ENCODE measurements at regions not wholly inside any gene's neighbourhood (a gene's known extent, or its start where the extent isn't known, plus 50 kb on each side); places are given as distances from the start of the nearest gene placed in this dataset.

GRCh38 chr3:35043040-35043439, 596.3 kb upstream of the ARPP21 start:
- DNase-seq (ENCODE audit: low read depth, low spot score): no peak
- Mint-ChIP-seq H3K4me1 (no peaks in the 10 kb centered on the region), H3K9me3 (peaks cover 3% of the 10 kb centered on the region), H3K27me3 (ENCODE audit: low read depth) (no peaks in the 10 kb centered on the region), H3K27ac (ENCODE audit: unreplicated experiment) (no peak overlapping the region), H3K4me3 (no peak overlapping the region), H3K36me3 (ENCODE audit: low read depth) (no peaks in the 10 kb centered on the region)
- no peak for TF ChIP-seq CTCF (conservative IDR thresholded peaks at IDR 0.05)

- no peaks in the 10 kb centered on the region for H3K27me3 Mint-ChIP-seq (ENCODE audit: low read depth)
- no peaks in the 10 kb centered on the region for H3K4me1 Mint-ChIP-seq
- H3K27ac Mint-ChIP-seq (ENCODE audit: unreplicated experiment): peak overlapping the region; percentile 25
Measured at GRCh38 chr3:35044190-35044589, 595.1 kb upstream of the ARPP21 start.

GRCh38 chr3:35045118-35045517, 594.2 kb upstream of the ARPP21 start:
- no peak for DNase-seq (ENCODE audit: low read depth, low spot score)
- TF ChIP-seq CTCF (conservative IDR thresholded peaks at IDR 0.05): no peak
- H3K36me3 Mint-ChIP-seq (ENCODE audit: low read depth): no peaks in the 10 kb centered on the region
- H3K4me3 Mint-ChIP-seq: no peak overlapping the region
- no peaks in the 10 kb centered on the region for H3K4me1 Mint-ChIP-seq
- H3K9me3 Mint-ChIP-seq: peaks cover 3% of the 10 kb centered on the region
- no peak overlapping the region for H3K27ac Mint-ChIP-seq (ENCODE audit: unreplicated experiment)
- no peaks in the 10 kb centered on the region for H3K27me3 Mint-ChIP-seq (ENCODE audit: low read depth)

More at GRCh38 chr3:35044190-35044589, 595.1 kb upstream of the ARPP21 start:
- H3K9me3 Mint-ChIP-seq: peaks cover 3% of the 10 kb centered on the region
- no peaks in the 10 kb centered on the region for H3K36me3 Mint-ChIP-seq (ENCODE audit: low read depth)
- no peak for DNase-seq (ENCODE audit: low read depth, low spot score)
- H3K4me3 Mint-ChIP-seq: no peak overlapping the region
- TF ChIP-seq CTCF (conservative IDR thresholded peaks at IDR 0.05): no peak

GRCh38 chr3:35064761-35065160, 574.6 kb upstream of the ARPP21 start:
- no peak for TF ChIP-seq CTCF (conservative IDR thresholded peaks at IDR 0.05)
- no peak overlapping the region for H3K4me3 Mint-ChIP-seq
- H3K4me1 Mint-ChIP-seq: peaks cover 3% of the 10 kb centered on the region
- no peaks in the 10 kb centered on the region for H3K36me3 Mint-ChIP-seq (ENCODE audit: low read depth)
- no peak overlapping the region for H3K27ac Mint-ChIP-seq (ENCODE audit: unreplicated experiment)
- DNase-seq (ENCODE audit: low read depth, low spot score): no peak
- H3K27me3 Mint-ChIP-seq (ENCODE audit: low read depth): no peaks in the 10 kb centered on the region
- no peaks in the 10 kb centered on the region for H3K9me3 Mint-ChIP-seq

GRCh38 chr3:35065891-35066290, 573.4 kb upstream of the ARPP21 start:
- TF ChIP-seq CTCF (conservative IDR thresholded peaks at IDR 0.05): no peak
- Mint-ChIP-seq H3K4me1 (peaks cover 3% of the 10 kb centered on the region), H3K9me3 (no peaks in the 10 kb centered on the region), H3K4me3 (no peak overlapping the region), H3K27me3 (ENCODE audit: low read depth) (peaks cover 3% of the 10 kb centered on the region), H3K36me3 (ENCODE audit: low read depth) (no peaks in the 10 kb centered on the region), H3K27ac (ENCODE audit: unreplicated experiment) (no peak overlapping the region)
- no peak for DNase-seq (ENCODE audit: low read depth, low spot score)

- H3K36me3 Mint-ChIP-seq (ENCODE audit: low read depth): no peaks in the 10 kb centered on the region
- DNase-seq (ENCODE audit: low read depth, low spot score): no peak
- no peak for TF ChIP-seq CTCF (conservative IDR thresholded peaks at IDR 0.05)
- H3K4me1 Mint-ChIP-seq: no peaks in the 10 kb centered on the region
- H3K27me3 Mint-ChIP-seq (ENCODE audit: low read depth): peaks cover 3% of the 10 kb centered on the region
- no peaks in the 10 kb centered on the region for H3K9me3 Mint-ChIP-seq
- no peak overlapping the region for H3K27ac Mint-ChIP-seq (ENCODE audit: unreplicated experiment)
- no peak overlapping the region for H3K4me3 Mint-ChIP-seq
Measured at GRCh38 chr3:35067750-35068149, 571.6 kb upstream of the ARPP21 start.
